Activated CD8-positive, alpha-beta memory T cell treated with anti-CD3 and anti-CD28 coated beads for 4 hours (primary cell): ENCODE measurements at regions not wholly inside any gene's neighbourhood (a gene's known extent, or its start where the extent isn't known, plus 50 kb on each side); places are given as distances from the start of the nearest gene placed in this dataset.

ENCODE experiments used
- DNase-seq, 2 donors: peaks; one replicate each; pipeline ENCODE4 v3.0.0-alpha.2; 2020; ENCODE audit warnings: low read depth in 2 of 2

DNA sequence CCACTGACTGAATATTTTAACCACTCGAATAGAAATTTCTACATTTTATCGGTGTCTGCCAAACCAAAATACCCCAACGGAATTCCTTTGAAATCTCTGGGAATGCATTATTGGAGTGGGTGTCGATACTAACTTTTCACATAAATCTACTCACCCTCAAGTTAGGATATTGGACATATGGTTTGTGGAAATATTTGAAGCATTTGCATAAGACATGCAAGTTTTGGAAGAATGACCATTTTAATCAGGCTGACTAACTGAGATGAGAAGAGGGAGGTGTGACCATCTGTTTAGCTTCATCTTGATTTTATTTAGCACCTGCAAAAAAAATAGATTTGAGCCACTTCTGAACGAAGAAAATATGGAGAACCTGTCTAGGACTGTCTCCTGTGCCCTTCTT, 61.2 kb downstream of the KLF6 start:
- DNase-seq: no peak

DNA sequence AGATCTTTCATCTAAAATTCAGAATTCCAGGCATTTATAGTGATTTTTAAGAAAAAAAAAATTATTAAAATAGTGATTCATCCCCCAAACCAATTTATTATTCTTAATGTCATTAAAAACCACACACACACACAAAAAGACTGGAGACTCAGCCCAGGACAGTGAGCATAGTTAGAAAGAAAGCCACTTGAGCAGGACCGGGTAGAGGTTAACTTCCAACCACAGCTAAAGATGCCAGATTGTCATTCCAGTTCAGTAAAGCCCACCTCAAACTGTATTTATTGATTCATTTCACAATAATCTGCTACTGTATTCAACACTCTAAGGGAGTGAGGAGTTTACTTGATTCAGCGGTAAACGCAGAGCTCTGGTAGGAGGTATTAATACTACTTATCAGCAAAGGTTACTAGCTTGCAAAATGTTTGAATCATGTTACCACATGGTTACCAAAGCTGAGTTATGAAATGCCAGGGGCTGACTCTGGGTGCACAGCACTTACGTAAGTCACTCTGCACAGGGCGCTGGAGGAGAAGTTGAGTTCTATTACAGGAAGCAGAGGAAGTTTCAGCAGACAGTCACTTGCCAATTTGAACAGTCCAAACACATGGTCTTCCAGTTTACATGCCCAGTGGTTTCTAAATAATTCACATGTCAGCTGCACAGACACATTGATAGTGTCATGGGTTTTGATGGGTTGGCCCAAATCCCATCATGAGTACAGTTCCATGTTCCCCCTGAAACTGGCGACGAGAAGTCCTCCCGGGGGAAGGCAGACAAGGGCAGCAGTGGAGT, 64.6 kb downstream of the KLF6 start:
- no peak for DNase-seq

DNA sequence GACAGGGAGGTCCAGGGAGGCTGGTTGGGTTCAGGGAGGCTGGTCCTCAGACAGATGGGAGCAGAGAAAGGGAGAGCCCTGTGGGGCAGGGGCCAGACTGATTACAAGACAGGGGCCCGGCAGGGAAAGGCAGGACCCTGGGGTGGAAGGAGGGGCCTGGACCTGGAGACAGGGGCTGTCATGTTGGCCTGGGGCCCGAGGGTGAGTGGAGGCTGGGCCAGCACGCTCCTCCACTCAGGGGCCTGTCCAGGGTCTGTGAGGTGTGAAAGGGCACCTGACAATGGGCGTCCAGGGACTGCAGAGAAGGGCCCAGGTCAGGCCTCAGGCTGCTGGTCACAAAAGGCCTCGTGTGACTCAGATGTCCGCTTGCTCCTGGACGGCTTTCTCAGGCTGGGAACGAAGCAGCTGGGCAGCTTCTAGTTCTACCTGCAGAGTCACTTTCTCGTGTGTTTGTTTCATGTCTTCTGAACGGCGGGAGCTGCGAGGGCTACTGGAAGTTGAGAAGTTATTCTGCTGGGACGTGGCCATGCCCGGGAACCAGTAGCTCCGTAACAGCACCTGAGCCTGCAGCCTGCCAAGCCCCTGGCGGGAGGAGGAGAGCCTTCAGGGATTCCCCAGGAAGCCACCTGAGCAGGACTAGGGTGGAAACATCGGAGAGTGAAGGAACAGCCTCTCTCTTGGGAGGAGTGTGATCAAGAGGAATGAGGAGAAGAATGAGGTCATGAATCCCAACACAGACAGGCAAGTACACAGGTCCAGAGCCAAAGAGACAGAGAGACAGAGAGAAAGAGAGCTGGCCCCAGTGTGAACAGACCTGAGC, 65.8 kb downstream of the KLF6 start:
- DNase-seq: no peak

DNA sequence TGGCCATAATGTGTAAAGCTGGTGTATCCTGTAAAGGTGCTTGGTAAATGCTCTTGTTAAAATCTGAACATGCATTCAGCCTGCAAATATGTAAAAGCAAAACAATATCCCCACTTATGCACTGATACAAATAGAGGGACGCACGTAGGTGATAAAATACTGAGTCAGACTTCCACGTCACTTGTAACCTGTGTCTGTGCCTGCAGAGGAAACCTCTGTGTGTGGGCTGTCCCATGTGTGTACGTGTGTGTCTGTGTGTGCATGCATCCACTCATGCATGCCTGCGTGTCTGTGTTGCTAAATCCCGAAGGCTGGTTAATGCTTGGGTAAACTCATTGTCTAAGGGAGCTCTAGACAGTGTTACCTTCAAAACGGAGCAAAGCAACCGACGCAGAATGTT, 68.9 kb downstream of the KLF6 start:
- DNase-seq: no peak

DNA sequence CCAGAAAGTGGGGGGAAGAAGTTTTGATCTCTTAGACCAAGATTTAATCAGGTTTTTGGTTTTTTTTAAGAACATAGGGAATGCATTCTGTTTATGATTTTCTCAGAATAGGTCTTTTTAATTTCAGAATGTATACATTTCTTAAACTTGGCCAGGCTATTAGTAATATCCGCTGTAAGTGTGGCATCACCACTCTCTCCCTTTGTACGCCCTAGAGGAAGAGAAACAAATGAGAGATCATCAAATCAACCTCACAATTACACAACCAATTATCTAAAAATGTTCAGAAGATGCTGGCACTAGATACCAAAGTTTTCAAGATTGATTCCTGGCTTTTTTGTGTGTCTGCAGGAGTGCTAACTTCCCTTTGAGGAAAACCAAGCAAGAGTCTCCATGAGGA, 70.0 kb downstream of the KLF6 start:
- DNase-seq: no peak

DNA sequence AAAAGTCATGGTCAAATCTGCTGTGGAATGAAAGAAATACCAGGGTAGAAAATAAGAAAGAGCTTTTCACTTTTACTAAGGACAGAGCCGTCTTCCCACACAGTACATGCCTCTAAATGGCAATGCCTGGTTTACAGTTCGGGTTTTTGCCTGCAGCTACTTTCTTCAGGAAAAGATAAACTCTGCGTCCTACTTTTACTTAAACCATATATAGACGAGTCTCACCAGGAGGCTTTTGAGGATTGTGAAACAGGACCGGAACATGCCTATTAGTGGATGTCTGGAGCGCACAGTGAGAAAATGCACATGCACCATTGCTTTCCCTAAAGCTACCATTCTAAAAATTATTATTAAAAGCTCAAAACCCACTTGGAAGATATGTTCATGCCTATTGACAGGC, 70.5 kb downstream of the KLF6 start:
- DNase-seq: no peak

DNA sequence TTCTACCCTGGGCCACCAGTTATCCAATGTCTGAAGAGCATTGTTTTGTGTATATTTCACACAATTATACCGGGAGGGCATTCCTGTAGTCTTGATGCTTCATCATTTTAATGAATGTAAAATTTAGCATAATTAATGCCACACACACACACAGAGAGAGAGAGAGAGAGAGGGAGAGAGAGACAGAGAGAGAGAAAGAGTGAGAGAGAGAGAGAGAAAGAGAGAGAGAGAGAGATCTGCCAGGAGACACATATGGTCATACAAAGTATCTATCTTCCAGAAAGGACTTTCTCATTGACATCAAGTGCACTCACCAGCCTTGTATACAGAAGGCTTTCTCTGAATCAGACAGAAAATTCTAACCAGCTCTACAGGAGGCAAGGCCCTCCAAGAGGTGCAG, 72.3 kb downstream of the KLF6 start:
- no peak for DNase-seq

DNA sequence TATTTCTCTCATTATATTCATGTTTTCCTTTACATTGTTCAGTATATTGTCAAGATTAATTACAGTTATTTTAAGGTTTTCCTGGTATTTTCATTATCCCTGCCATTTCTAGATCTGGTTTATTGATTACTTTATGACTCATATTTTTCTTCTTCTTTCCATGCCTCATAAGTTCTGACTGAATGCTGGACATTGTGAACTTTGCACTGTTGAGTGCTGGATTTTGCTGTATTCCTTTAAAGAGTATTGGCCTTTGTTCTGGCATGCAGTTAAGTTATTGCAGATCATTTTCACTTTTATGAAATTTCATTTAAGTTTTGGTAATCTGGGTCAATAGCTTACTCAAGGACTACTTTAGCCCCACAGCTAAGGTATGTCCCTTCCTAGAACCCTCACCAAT, 73.1 kb downstream of the KLF6 start:
- no peak for DNase-seq

DNA sequence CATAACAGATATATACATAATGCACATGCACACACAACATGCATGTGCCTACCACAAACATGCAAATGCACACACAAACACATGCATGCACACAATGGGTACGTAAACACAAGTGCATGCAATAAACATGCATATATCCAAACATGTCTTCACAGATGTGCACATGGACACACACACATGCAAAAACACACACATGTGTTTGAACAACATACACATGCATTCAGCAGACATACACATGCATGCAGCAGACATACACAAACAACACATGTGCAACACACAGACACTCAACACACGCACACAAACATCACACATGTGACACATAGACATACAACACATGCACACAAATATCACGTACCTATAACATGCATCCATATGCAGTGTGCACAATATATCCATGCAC, 74.2 kb downstream of the KLF6 start:
- DNase-seq: no peak

DNA sequence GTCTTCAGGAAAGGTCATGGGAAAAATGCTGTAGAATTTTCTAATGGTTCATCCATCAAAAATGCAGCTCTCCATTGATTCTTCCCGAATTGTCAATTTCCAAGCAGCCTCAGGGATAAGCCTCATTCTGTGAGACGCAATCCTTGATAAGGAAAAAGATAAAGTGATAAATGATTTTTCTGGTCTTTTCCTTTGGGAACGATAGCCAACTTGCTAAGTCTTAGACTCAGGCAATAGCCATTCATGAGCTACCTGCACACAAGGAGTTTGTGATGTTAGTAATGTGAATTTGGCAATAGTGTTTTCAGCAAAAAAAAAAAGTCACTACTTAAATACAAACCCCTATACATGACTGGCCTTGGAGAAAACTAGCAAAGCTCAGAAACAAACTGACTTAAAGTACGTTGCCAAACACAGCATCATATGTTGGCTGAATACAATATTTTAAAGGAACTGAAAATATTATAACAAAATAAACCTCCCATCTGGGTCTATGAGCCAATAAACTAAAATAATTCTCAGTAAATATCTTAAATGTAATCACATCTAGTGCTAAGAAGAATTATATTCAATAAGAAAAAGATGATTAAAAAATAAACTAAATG, 75.5 kb downstream of the KLF6 start:
- no peak for DNase-seq

DNA sequence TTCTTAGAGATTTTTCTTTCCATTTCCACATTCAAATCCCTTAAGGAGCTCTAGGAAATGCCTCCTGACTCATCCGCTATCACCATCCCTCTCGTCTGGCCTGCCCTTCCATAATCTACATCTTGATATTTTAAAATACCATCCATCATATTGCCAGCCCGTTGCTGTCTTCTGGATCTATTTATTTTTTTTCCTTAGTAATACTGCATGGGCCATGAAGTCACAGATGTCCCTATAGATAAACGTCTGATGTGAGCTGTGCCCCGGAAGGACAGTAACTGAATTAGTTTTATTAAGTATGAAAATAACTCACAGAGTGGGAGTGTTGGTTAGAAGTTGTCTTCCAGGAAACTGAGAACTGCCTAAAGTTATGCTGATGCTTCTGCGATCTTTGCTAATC, 76.2 kb downstream of the KLF6 start:
- DNase-seq: no peak

DNA sequence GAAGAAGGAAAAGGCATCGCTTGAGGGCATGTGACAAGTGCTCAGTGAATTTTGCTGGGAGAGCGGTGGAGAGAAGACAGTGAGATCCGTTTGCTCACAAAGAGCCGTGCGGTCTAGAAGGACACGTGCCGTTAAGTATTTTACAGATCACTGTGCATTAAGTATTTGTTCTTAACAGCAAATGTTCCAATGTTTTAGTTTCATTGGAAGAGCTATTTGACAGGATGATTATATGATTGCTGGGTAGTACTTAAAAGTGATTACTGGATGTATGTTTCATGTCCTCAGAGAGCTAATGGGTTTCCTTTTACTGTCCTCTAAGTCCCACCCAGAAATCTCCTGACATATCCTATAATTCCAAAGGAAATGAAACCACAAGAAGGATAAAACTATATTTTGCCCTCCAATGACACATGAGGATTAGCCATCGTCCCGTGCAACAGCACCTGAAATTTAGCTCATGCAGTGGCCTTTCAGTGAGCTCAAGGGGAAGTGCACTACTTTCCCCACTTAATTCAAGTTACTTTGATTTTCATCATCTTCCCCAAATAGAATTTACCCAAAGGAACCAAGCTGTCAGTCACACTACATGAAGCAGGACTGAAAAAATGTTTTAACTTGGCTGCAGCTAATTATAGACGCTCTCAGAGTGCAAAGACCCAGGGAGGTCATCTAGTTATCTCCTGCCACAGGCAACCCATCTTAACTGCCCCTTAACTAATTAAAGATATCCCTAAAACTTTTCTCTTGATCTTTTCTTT, 80.3 kb downstream of the KLF6 start:
- DNase-seq: no peak

DNA sequence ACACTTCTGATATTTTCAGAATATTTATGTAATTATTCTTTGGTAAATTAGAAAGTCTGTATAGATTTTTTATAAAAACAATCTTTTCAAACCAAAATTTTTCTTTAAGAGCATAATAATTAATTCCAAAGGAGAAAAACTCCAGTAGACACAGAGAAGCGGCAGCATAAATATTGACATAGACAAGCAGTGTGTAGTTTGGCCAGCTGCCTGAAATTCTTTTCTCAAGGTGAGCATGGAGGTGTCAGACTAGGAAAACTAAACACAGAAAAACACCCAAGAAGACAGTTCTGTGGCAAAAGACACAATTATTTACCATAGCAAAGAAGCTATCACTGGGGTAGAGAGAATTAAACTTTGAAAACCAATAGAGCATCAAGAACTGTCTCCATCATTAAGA, 82.4 kb downstream of the KLF6 start:
- no peak for DNase-seq

DNA sequence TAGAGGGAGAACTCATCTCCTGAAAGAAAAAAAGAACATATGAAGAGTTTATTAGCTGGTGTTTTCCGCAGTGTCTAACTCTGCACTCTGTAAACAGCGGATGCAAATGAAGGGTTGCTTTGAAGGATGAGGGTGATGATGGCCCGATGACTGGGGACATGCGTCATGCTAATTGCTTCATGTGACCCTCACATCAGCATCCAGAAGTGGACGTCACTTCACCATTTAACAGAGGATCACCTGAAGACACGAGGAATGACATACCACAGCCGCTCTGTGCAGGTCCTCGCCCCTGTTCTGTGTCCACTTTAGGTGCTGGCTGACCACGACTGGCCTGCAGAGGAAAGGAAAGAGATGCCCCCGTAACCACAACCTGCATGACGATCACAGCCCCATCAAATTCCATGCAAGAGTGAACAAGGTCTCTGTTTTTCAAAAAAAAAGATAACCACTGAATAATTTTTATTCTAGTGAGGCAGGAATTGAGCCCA, 82.9 kb downstream of the KLF6 start:
- DNase-seq: no peak

DNA sequence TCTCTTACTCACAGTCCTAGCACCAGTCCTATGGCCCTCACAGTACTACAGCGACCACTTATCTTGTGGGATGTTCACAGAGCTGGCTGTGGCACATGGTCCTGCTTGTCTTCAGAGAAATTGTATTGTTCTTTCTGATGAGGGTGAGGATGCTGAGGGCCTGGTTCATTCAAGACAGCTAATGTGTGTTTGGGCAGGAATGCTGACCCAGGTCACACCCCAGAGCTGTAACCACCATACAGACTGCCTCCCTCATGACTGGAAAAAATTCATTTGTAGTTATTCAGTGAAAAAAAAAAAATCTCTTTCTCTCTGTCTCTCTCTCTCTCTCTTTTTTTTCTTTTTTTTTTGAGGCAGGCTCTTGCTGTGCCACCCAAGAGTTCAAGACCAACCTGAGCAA, 83.5 kb downstream of the KLF6 start:
- no peak for DNase-seq

DNA sequence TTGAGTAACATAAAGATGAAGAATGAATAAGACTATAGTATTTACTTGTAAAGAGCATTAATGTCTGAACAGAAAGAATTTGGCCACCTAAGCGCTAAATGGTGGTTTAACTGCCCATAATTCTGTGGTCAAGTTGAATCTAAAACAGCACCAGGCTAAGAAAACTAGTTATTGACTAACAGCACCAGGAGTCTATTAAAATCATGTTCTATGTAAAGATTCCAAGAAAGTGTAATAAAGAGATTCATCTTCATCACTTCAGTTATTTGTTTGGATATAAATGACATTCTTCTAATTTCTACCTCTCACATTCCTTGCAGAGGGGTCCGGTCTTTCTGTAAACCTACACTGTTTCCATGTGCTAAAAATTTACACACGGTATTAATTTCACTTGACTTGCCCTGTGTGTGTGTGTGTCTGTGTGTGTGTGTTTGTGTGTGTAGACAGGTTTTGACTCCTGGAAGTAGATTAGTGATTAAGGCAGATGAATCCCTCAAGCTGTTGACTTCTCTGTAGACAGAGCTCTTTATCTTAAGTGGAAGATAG, 84.4 kb downstream of the KLF6 start:
- no peak for DNase-seq

DNA sequence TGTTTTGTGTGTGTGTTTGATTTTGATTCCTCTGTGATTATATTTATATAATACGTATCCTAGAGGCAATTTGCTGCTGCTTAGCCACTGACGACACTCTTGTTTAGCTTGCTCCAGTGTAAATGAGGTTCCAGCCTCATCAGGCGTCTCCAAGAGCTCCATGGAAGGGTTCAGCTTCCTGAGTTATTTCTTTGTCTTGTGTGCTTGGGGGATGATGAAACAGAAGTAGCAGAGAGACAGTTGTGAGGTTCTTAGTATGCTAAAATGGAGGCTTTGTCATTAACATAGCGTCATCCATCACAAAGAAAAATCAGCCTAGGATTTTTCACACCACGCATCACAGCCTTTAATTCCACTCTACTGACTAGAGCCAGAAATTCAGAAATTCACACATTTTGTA, 85.1 kb downstream of the KLF6 start:
- DNase-seq: no peak

DNA sequence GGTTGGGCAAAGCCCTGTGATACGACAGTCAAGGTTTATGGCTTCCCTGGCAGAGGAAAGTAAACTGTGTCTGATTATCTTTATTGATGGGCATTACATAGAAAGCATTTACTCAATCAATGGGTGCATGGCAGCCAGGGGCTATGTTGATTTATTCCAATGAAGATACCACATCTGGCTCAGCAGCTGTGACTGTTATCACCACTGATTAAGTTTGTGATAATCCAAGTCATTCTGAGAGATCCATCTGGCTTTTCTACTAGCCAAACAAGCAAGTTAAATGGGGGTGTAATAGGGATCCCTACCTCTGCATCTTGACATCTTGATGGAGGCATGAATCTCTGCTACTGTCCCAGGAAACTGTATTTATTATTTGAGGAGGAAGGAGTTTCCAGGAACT, 86.7 kb downstream of the KLF6 start:
- DNase-seq: no peak

DNA sequence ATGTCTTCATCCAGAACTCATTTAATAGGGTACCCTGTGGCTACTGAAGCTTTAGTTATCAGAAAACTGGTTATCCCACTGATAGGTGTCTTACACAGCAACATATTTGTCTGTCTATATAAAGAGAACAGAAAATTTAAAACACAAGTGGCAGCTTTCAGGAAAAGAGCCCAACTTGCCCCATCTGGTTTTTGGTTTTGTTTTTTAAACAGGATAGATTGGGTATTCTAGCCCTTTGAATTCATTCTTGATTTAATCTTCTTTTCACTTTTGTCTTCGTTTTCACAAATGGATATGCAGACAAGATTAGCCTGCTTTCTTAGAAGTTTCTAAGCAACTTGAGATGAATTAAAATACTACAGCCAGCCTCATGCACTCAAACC, 91.3 kb downstream of the KLF6 start:
- DNase-seq: no peak

DNA sequence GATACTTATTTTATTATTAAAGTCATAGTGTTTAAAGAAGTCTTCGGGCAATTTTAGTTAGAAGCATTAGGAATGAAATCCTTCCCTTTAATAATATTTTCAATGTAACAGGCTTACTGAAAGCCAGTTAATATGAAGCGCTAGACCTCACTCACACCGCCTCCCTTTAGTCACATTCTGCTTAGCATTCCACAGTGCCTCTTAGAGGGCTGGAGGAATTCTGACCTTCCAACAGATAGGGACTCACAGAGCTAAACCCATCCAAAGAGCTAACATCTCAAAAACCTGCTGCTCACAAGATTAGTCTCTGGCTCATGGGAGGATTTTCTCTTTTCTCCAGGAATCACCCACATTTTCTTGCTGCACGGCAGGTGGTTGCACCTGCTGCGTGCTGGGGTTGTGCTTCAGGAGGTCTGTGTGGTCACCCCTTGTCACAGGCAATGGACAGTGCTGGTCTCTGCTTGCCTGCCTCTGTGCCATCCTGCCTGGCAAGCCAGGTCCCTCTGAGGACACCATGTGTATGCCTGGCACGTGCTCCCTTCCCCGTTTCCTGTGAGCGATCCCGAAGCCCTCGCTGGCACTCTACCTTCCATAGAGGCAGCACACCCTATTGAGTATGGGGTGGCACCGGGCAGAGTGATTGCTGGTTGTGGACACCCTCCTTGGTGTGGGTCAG, 91.8 kb downstream of the KLF6 start:
- DNase-seq: no peak

DNA sequence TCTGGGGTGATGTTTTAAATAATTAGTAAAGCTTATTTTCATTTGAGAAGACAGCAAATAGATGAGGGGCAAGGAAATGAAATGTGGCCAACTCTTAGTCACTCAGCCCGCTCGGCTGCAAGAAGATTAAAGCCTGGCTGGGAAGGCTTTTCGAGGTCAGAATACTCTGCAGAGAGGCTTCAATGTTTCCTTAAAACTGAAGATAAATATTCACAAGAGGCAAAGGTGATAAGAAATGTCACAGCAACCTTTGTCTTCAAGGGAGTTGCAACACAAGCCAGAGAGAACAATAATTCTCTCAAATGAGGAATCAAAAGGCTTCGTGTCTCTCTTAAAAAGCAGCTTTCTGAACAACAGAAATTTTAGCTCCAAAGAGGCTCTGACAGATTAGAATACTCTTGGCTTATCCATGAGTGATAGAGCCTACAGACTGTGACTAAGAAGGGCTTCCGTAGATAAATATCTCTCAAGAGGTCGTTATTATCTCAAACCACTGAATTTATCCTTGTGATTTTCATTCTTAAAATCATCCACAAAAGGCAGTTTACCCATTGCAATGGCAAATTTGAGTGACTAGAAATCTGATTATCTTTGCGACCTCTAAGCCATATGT, 92.5 kb downstream of the KLF6 start:
- DNase-seq: no peak
